GM20000 (cell line): ENCODE measurements at regions not wholly inside any gene's neighbourhood (a gene's known extent, or its start where the extent isn't known, plus 50 kb on each side); places are given as distances from the start of the nearest gene placed in this dataset.
"Not testable (repeated sequence)": the region's sequence is repeated elsewhere in the genome, so short reads cannot be mapped to it uniquely, and the experiment has no call there.

Experiments used
- DNase-seq: peaks from one replicate; pipeline ENCODE4 v3.0.0; 2012; ENCODE audit warnings: low spot score
- CTCF ChIP-seq: IDR thresholded peaks from 2 replicates; pipeline ENCODE4 v1.5.1; 2012; ENCODE audit warnings: mild to moderate bottlenecking, control low read depth; ENCODE audit errors: extremely low read depth, missing control alignments

GRCh38 chr2:226168496-226169160 is 631.0 kb downstream of the IRS1 start:
- no peak for TF ChIP-seq CTCF
- DNase-seq, result no peak

GRCh38 chr2:226164512-226164911 is 635.1 kb downstream of the IRS1 start:
- DNase-seq, result no peak
- TF ChIP-seq CTCF, result no peak

- DNase-seq, result not testable (repeated sequence)
Observed at GRCh38 chr2:226160617-226161016, 639.0 kb downstream of the IRS1 start.

GRCh38 chr2:226159875-226160479 is 639.6 kb downstream of the IRS1 start:
- TF ChIP-seq CTCF, result no peak
- DNase-seq, result no peak

GRCh38 chr2:226158940-226159339 is 640.7 kb downstream of the IRS1 start:
- no peak for TF ChIP-seq CTCF
- DNase-seq, result no peak

GRCh38 chr2:226158229-226158628 is 641.4 kb downstream of the IRS1 start:
- no peak for DNase-seq
- no peak for TF ChIP-seq CTCF

GRCh38 chr2:226155093-226155875 is 644.3 kb downstream of the IRS1 start:
- DNase-seq, result no peak
- TF ChIP-seq CTCF, result no peak
